Activated CD4-positive, alpha-beta memory T cell treated with anti-CD3 and anti-CD28 coated beads for 36 hours (primary cell): ENCODE measurements at regions not wholly inside any gene's neighbourhood (a gene's known extent, or its start where the extent isn't known, plus 50 kb on each side); places are given as distances from the start of the nearest gene placed in this dataset.
"Not testable (repeated sequence)": the region's sequence is repeated elsewhere in the genome, so short reads cannot be mapped to it uniquely, and the experiment has no call there.

ENCODE experiments used
- CTCF ChIA-PET: fragments of 350-600 bp; sonication (Branson Sonifier 250); formaldehyde crosslinking; loops from one replicate; lab custom pipeline; 2021; ENCODE audit warnings: antibody characterized with exemption, inconsistent platforms; lab: Charles Lee
- POLR2A ChIA-PET: fragments of 350-600 bp; sonication (Branson Sonifier 250); formaldehyde crosslinking; loops from one replicate; lab custom pipeline; 2021; ENCODE audit warnings: antibody characterized with exemption; lab: Charles Lee
- DNase-seq: peaks from one replicate; pipeline ENCODE4 v3.0.0-alpha.2; 2020
- H3K27ac Mint-ChIP-seq: one replicate; pipeline ENCODE4 v1.8.0; 2021; ENCODE audit warnings: mixed read lengths
- H3K27me3 Mint-ChIP-seq: one replicate; pipeline ENCODE4 v1.8.0; 2021; ENCODE audit warnings: mixed read lengths
- H3K36me3 Mint-ChIP-seq: one replicate; pipeline ENCODE4 v1.8.0; 2021; ENCODE audit warnings: mixed read lengths
- H3K4me1 Mint-ChIP-seq: one replicate; pipeline ENCODE4 v1.8.0; 2021; ENCODE audit warnings: low read depth, mixed read lengths
- H3K4me3 Mint-ChIP-seq: one replicate; pipeline ENCODE4 v1.8.0; 2021; ENCODE audit warnings: mild to moderate bottlenecking, mixed read lengths
- H3K9me3 Mint-ChIP-seq: one replicate; pipeline ENCODE4 v1.8.0; 2021; ENCODE audit warnings: mixed read lengths
- intact Hi-C: fragments of 100-400 bp; cut with micrococcal nuclease; formaldehyde crosslinking; loops from one replicate; pipeline ENCODE4 v1.15.1; 2023

DNA sequence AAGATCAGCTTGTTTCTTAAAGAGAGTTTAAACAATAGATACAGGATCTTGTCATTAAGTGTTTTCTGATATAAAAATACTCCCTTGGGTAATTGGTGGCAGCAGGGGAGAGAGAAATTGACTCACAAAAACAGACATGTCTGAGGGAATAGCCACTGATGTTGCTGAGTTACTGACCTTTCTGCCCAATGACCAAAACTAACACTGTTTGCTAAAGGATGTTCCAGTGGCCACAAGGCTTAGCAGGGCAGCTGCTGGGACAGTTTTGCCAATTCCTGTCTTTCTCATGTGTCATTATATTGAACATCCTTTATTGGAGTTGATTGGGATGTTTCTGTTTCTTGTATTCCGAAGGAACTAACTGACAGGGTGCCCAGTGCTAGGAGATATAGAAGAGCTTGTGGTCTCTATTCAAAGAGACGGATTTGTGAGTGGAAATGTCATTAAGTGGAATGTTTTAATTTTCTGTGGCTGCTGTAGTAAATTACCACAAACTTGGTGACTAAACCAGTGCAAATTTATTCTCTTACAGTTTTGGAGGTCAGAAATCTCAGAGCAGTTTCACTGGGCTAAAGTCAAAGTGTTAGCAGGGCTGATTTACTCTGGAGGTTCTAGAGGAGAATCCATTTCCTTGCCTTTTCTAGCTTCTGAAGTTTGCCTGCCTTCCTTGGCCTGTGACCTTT is 124.8 kb upstream of the RMDN2 start:
- CTCF ChIA-PET = no interaction called here
- no peak overlapping the region for H3K27ac Mint-ChIP-seq
- intact Hi-C loops = no loop called here

DNA sequence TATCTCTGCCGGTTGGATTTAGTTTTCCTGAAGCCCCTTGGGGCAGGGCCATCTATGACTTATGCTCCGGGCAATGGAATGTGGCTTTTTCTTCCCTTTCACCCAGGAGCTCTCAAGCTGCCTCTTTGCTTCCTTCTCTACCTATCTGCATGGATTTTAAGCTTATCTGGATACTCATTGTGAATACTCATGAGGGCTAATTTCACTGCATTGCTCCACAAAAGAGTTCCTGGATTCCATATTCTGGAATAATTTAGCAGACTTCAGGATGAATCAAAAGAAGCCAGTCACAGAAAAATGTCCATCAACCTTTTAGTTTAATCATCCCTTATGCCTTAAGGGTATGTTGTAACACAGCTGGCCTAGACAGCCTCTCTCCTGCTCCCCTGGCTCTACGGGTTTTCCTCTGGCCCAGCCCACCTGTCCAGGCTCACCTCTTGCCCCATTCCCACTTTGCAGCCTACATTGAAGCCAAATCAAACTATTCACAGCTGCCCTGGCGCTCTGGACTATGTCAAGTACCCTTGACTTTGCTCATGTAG is 122.8 kb upstream of the RMDN2 start:
- DNase-seq = no peak
- peaks cover under 1% of the 10 kb centered on the region for H3K36me3 Mint-ChIP-seq
- H3K27me3 Mint-ChIP-seq = no peaks in the 10 kb centered on the region
- H3K4me1 Mint-ChIP-seq = peaks cover 3% of the 10 kb centered on the region
- H3K9me3 Mint-ChIP-seq = peaks cover 2% of the 10 kb centered on the region
- CTCF ChIA-PET = no interaction called here
- POLR2A ChIA-PET = no interaction called here
- H3K27ac Mint-ChIP-seq = no peak overlapping the region
- H3K4me3 Mint-ChIP-seq = no peak overlapping the region
- intact Hi-C loops = no loop called here

More for the DNA sequence above, 124.8 kb upstream of the RMDN2 start:
- no peak for DNase-seq
- Mint-ChIP-seq H3K27me3 (no peaks in the 10 kb centered on the region), H3K4me1 (peaks cover 7% of the 10 kb centered on the region), H3K4me3 (no peak overlapping the region), H3K9me3 (peaks cover 2% of the 10 kb centered on the region), H3K36me3 (no peaks in the 10 kb centered on the region)
- POLR2A ChIA-PET = interaction anchor here (0.5 to 0.6 kb wide), 2 partner anchors 151 to 482 kb away, joined by 3 to 4 read pairs; no protein-coding TSS in a partner anchor

DNA sequence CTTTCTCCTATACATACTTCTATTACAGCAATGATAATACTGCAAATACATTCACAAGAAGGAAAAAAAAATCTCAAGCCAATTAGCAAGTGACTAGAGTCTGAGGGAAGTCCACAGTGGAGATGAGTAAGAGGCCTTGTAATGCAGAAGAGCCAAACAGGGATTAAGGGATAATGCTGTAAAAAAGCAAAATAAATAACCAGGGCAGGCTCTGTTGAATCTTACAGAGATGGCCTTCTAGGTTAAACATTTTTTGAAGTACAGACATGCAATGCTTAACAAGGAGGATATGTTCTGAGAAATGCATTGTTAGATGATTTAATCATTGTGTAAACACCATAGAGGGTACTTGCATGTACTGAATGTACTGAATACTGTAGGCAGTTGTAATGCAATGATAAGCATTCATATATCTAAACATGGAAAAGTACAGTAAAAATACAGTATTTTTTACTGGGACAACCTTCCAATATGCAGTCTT is 122.1 kb upstream of the RMDN2 start:
- CTCF ChIA-PET = no interaction called here
- no peak overlapping the region for H3K27ac Mint-ChIP-seq

DNA sequence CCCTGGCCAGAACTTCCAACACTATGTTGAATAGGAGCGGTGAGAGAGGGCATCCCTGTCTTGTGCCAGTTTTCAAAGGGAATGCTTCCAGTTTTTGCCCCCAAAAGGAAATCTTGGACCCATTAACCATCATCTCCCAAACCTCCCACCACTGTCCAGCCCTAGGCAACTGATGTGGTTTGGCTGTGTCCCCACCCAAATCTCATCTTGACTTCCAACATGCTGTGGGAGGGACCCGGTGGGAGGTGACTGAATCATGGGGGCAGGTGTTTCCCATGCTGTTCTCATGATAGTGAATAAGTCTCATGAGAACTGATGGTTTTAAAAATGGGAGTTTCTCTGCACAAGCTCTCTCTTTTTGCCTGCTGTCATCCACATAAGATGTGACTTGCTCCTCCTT is 119.1 kb upstream of the RMDN2 start:
- intact Hi-C loops, H3K36me3 Mint-ChIP-seq, DNase-seq, H3K4me1 Mint-ChIP-seq, H3K27me3 Mint-ChIP-seq, H3K9me3 Mint-ChIP-seq, H3K27ac Mint-ChIP-seq, POLR2A ChIA-PET, H3K4me3 Mint-ChIP-seq: not testable (repeated sequence)
- CTCF ChIA-PET = interaction anchor here (4.6 kb wide), 1 partner anchor 391 kb away, joined by 15 read pairs; no protein-coding TSS in a partner anchor

More for the DNA sequence above, 122.1 kb upstream of the RMDN2 start:
- peaks cover 4% of the 10 kb centered on the region for H3K36me3 Mint-ChIP-seq
- peaks cover 2% of the 10 kb centered on the region for H3K9me3 Mint-ChIP-seq
- no peaks in the 10 kb centered on the region for H3K4me1 Mint-ChIP-seq
- no peak overlapping the region for H3K4me3 Mint-ChIP-seq
- no peak for DNase-seq
- POLR2A ChIA-PET = no interaction called here
- no peaks in the 10 kb centered on the region for H3K27me3 Mint-ChIP-seq
- intact Hi-C loops = no loop called here

DNA sequence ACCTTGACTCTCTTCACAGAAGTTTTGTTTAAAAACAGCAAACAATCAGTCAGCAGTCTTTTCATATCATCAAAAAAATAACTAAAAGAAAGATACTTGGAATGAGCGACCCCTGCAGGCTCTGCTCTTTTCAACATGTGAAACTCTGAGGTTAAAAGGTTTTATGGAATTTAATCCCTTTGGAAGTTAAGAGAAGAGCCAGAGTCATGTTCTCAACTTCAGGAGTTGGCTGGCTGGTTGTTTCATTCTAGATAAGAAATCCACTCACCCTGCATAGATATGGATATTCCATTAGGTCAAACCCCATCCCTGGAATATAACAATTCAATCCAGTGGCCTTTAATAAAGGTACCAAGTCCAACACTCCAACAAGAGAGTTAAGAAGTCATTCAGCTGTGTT is 115.6 kb upstream of the RMDN2 start:
- intact Hi-C loops = loop anchor here (1.0 kb wide), 1 partner anchor 395 kb away; no protein-coding TSS in a partner anchor
- peaks cover 4% of the 10 kb centered on the region for H3K36me3 Mint-ChIP-seq
- H3K9me3 Mint-ChIP-seq = peaks cover 2% of the 10 kb centered on the region
- no peak overlapping the region for H3K4me3 Mint-ChIP-seq
- H3K27me3 Mint-ChIP-seq = no peaks in the 10 kb centered on the region
- ChIA-PET POLR2A (no interaction called here), CTCF (interaction anchor here (4.6 kb wide), 1 partner anchor 395 kb away, joined by 15 read pairs; no protein-coding TSS in a partner anchor)
- no peak overlapping the region for H3K27ac Mint-ChIP-seq
- H3K4me1 Mint-ChIP-seq = peaks cover 9% of the 10 kb centered on the region
- peak; percentile 25 for DNase-seq

DNA sequence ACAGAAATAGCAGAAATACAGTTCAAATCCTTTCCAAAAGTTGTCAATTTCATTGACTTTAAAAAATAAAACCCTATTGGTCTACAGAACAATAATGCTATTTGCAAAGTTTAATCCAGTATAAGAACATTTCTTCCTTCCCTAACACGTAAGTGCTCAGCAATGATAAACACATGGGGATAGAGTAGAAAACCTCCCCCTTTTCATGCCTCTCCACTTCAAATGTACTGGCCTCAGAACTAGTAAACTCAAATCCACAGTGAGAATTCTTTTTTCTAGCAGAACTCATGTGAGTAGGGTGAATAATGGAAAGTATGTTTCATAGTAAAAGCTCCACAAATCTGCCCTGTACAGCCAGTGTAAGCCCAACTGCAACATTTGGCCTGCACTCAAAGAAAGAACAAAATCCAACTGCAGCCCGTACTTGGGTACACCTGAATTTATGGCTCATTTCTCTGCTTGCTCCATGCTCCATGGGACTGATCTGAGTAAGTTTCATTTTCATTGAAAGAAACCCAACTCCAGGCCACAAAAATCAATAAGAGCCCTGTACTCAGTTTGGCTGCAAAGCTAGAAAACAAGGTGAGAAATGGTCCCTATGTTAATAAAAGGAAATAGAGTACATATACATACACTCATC is 115.0 kb upstream of the RMDN2 start:
- no peak overlapping the region for H3K4me3 Mint-ChIP-seq
- peaks cover 9% of the 10 kb centered on the region for H3K4me1 Mint-ChIP-seq
- intact Hi-C loops = loop anchor here (1.0 kb wide), 1 partner anchor 396 kb away; no protein-coding TSS in a partner anchor
- H3K9me3 Mint-ChIP-seq = no peaks in the 10 kb centered on the region
- CTCF ChIA-PET = interaction anchor here (0.7 to 4.6 kb wide), 3 partner anchors 66 to 395 kb away, joined by 3 to 15 read pairs (median 3); no protein-coding TSS in a partner anchor
- peaks cover 4% of the 10 kb centered on the region for H3K36me3 Mint-ChIP-seq
- POLR2A ChIA-PET = no interaction called here
- no peak for DNase-seq
- no peak overlapping the region for H3K27ac Mint-ChIP-seq
- H3K27me3 Mint-ChIP-seq = no peaks in the 10 kb centered on the region

DNA sequence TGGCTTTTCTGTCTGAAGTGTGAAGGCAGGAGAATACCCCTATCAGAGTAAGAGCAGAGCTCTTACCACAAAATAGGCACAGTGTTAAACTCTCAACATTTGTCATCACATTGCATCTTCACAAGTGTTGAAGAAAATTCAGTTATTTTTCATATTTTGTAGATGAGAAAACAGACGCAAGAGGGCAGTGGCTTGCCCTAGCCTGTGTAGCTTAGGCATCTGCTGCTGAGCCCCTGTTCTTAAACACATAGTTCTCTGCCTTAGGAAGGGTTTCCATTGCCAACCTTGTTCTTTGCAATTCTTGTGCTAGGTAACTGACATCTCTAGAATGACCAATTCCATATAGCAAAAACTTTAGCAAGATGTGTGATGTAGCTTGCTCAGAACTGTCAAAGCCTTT is 112.7 kb upstream of the RMDN2 start:
- no peaks in the 10 kb centered on the region for H3K27me3 Mint-ChIP-seq
- H3K4me1 Mint-ChIP-seq = peaks cover 9% of the 10 kb centered on the region
- H3K36me3 Mint-ChIP-seq = peaks cover 2% of the 10 kb centered on the region
- no peak overlapping the region for H3K4me3 Mint-ChIP-seq
- H3K9me3 Mint-ChIP-seq = no peaks in the 10 kb centered on the region
- no peak for DNase-seq
- intact Hi-C loops = no loop called here
- ChIA-PET CTCF (no interaction called here), POLR2A (no interaction called here)
- H3K27ac Mint-ChIP-seq = no peak overlapping the region

DNA sequence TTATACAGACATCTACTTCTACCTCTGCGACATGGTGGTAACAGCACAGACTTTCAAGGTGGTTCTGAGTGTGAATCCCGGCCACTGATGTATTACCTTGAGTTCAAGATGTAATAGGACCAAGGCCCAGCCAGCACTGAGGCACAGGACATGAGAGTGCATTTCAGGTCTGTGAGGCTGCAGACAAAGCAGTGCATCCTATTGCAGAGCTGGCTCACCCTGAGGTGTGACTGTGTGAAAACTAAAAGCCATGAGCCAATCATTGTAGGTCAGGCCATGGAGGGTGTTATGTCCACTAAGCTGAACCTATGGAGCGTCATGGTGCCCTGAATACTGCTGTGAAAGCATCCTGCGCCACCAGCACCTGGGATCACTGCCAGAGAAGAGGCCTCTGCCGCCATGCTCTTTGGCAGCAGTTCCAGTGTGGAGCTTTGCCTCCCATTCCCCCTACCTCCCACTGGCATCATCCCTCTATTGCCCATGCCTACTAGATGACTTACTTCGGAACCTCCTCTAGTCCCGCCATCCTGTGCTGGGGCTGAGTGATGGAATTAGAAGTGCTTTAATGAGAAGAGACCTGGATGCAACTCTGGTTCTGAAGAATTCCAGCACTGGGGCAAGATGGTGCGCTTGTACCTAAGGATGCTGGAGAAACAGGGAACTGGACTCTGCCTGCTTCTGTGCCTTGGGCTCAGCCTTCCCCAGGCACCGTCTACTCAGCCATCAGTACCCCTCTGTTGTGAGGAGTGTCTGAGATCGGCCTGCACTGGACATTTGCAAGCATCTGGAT is 112.0 kb upstream of the RMDN2 start:
- Mint-ChIP-seq H3K27ac (no peak overlapping the region), H3K4me1 (peaks cover 9% of the 10 kb centered on the region), H3K9me3 (no peaks in the 10 kb centered on the region), H3K27me3 (no peaks in the 10 kb centered on the region), H3K4me3 (no peak overlapping the region), H3K36me3 (no peaks in the 10 kb centered on the region)
- no peak for DNase-seq
- intact Hi-C loops = no loop called here
- CTCF ChIA-PET = no interaction called here
- POLR2A ChIA-PET = no interaction called here

DNA sequence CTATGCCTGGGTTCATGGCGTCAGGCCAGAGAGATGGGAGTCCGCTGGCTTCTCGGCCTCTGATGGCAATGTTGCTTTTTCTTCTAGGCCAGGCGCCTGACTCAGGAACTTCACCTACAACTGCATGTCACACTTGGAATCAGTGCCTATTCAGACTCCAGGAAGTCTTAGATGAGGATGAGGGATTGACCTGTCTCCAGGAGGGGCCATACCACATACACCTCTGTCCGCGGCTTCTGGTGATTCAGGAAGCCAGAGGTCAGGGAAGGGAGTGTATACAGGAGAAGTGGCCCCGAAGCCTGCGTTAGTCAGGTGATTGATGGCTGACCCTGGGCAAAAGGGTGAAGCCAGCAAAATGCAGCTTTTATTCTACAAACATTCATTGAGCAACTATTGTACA is 109.1 kb upstream of the RMDN2 start:
- Mint-ChIP-seq H3K27ac (no peak overlapping the region), H3K27me3 (no peaks in the 10 kb centered on the region), H3K4me3 (no peak overlapping the region), H3K4me1 (no peaks in the 10 kb centered on the region), H3K9me3 (peaks cover 6% of the 10 kb centered on the region), H3K36me3 (no peaks in the 10 kb centered on the region)
- intact Hi-C loops = no loop called here
- ChIA-PET POLR2A (no interaction called here), CTCF (no interaction called here)
- DNase-seq = no peak

DNA sequence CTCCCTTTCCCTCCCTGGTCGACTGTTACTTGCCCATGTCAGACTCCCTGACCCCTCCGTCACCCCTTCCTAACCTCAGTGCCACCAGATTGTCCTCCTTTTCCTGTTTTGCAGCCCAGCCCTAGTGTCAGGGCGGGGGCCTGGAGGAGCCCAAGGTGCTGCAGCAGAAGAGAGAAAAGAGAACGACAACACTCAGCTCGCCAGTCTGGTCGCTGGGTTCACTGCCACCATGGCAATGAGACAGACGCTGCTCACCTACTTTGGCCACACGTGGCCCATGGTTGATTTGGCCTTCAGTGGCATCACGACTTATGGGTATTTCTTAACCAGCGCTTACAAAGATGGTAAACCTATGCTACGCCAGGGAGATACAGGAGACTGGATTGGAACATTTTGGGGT is 108.4 kb upstream of the RMDN2 start:
- Mint-ChIP-seq H3K9me3 (peaks cover 6% of the 10 kb centered on the region), H3K4me3 (no peak overlapping the region), H3K27me3 (no peaks in the 10 kb centered on the region), H3K4me1 (no peaks in the 10 kb centered on the region), H3K27ac (no peak overlapping the region), H3K36me3 (no peaks in the 10 kb centered on the region)
- POLR2A ChIA-PET = no interaction called here
- intact Hi-C loops = no loop called here
- CTCF ChIA-PET = no interaction called here
- no peak for DNase-seq

DNA sequence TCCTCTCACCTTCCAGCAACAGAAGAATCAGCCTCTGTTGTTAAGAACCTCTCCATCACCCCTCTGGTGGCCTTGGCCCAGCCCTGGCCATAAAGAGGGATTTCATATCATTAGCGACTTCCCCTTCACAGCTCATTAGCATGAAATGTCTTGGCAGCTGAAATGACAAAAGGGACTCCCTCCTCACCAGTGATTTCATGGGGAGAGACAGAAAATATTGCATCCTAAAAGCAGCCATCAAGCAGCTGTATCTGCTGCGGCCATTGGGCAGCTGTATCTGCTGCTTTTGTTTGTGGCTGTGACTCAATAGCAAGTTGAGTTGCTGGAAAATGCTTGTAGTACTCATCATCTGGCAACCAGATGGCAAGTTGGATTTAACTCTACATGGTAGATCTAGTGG is 105.9 kb upstream of the RMDN2 start:
- Mint-ChIP-seq H3K36me3 (no peaks in the 10 kb centered on the region), H3K4me1 (peaks cover 6% of the 10 kb centered on the region), H3K4me3 (no peak overlapping the region), H3K9me3 (peaks cover 6% of the 10 kb centered on the region), H3K27ac (no peak overlapping the region), H3K27me3 (no peaks in the 10 kb centered on the region)
- intact Hi-C loops = no loop called here
- ChIA-PET CTCF (interaction anchor here (1.0 to 1.3 kb wide), 2 partner anchors 13 to 58 kb away, joined by 3 to 7 read pairs; no protein-coding TSS in a partner anchor), POLR2A (no interaction called here)
- DNase-seq = no peak
